Neutrophil (primary cell): ENCODE measurements at regions not wholly inside any gene's neighbourhood (a gene's known extent, or its start where the extent isn't known, plus 50 kb on each side); places are given as distances from the start of the nearest gene placed in this dataset.

Source experiments
- H3K27ac ChIP-seq: fragments of 200-600 bp; sonication (generic); 2 replicates; pipeline ENCODE4 v1.5.1; 2016; ENCODE audit warnings: mild to moderate bottlenecking, moderate library complexity
- H3K27me3 ChIP-seq: fragments of 200-600 bp; sonication (generic); 2 replicates; pipeline ENCODE4 v1.6.0; 2016; ENCODE audit warnings: mild to moderate bottlenecking
- H3K36me3 ChIP-seq: fragments of 200-600 bp; sonication (generic); 2 replicates; pipeline ENCODE4 v1.5.1; 2017
- H3K4me1 ChIP-seq, 2 experiments: fragments of 200-600 bp in 1 of 2; sonication (generic) in 1 of 2; 1 replicate in 1 of 2; 2 replicates in 1 of 2; pipeline versions ENCODE4 v1.5.1 to v1.6.1; 2013 to 2016; ENCODE audit warnings: low read depth in 1 of 2, low read length in 1 of 2, mild to moderate bottlenecking in 1 of 2, moderate library complexity in 1 of 2; ENCODE audit not compliant: control insufficient read depth in 1 of 2, insufficient read depth in 1 of 2
- H3K4me3 ChIP-seq, 2 experiments: fragments of 200-600 bp in 1 of 2; sonication (generic) in 1 of 2; 1 replicate in 1 of 2; 2 replicates in 1 of 2; pipeline ENCODE4 v1.5.1; 2013 to 2016; ENCODE audit warnings: low read depth in 1 of 2, low read length in 1 of 2, mild to moderate bottlenecking in 1 of 2, moderate library complexity in 1 of 2
- H3K9me3 ChIP-seq: fragments of 200-600 bp; sonication (generic); 2 replicates; pipeline ENCODE4 v1.5.1; 2016
- TF ChIP-seq, protein P1 (sequence below): fragments of 200-600 bp; sonication (generic); IDR thresholded peaks from 2 replicates; pipeline ENCODE4 v1.5.1; 2016; ENCODE audit warnings: antibody characterized with exemption

DNA sequence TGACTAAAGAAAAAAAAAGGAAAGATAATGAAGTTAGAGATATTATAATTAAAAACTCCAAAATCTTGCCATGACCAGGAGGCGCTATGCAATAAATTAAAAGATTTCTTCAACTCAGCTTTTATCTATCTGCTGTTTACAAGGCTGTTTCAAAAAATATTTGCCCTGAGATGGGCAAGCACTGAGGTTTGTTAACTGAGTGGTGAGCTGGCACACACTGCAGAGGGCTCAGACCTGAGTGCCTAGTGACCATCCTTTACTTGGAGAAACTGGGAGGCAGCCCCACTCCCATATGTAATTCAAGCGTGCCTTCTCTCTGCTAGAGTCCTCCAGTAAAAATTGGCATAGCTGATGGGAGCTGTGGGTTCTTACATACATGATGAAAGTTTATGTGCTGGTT, 198.7 kb upstream of the TBC1D5 start:
- TF ChIP-seq, protein P1, sequence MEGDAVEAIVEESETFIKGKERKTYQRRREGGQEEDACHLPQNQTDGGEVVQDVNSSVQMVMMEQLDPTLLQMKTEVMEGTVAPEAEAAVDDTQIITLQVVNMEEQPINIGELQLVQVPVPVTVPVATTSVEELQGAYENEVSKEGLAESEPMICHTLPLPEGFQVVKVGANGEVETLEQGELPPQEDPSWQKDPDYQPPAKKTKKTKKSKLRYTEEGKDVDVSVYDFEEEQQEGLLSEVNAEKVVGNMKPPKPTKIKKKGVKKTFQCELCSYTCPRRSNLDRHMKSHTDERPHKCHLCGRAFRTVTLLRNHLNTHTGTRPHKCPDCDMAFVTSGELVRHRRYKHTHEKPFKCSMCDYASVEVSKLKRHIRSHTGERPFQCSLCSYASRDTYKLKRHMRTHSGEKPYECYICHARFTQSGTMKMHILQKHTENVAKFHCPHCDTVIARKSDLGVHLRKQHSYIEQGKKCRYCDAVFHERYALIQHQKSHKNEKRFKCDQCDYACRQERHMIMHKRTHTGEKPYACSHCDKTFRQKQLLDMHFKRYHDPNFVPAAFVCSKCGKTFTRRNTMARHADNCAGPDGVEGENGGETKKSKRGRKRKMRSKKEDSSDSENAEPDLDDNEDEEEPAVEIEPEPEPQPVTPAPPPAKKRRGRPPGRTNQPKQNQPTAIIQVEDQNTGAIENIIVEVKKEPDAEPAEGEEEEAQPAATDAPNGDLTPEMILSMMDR, result no peak
- H3K36me3 ChIP-seq, result no peaks in the 10 kb centered on the region
- no peaks in the 10 kb centered on the region for H3K4me1 ChIP-seq
- no peaks in the 10 kb centered on the region for H3K27me3 ChIP-seq
- H3K9me3 ChIP-seq, result no peaks in the 10 kb centered on the region
- no peak overlapping the region for H3K4me3 ChIP-seq
- no peak overlapping the region for H3K27ac ChIP-seq

DNA sequence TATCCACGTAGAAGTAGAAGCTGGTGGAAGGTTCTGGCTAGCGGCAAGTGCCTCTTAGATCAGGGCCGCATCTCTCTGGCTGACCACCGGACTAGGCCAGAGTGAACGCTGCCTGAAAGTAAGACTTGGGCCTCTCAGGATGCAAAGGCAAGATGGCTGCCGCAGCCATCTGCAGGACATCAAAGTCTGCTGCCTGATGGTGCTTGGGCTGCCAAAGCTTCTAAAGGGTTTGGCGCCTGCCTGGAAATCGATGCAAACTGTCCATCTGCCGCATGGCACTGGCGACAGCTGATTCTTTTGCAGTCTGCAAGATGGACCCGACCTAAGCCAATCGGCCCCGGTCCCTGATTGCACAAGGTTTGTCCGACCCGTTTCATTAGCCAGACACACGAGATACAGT, 196.7 kb upstream of the TBC1D5 start:
- no peaks in the 10 kb centered on the region for H3K9me3 ChIP-seq
- TF ChIP-seq, protein P1, result no peak
- no peaks in the 10 kb centered on the region for H3K36me3 ChIP-seq
- no peak overlapping the region for H3K27ac ChIP-seq
- H3K4me3 ChIP-seq, result no peak overlapping the region
- H3K4me1 ChIP-seq, result no peaks in the 10 kb centered on the region
- H3K27me3 ChIP-seq, result no peaks in the 10 kb centered on the region

DNA sequence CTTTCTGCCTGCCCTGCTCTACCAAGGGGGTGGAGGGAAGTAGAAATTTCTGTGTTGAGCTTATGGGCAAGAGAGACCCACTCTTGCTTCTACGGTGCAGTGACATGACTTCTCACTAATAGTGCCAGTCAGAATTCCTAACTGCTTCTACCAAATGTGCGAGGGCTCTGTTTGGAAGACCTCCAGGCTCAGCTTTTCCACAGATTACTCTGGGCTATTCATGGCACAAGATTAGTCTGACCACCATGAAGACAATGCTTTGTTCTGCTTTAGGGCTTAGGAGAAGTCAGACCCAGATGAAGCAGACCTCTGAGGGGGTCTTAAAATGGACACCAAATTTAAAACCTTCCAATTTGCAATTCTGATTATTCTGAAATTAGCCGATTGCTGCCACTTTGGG, 195.9 kb upstream of the TBC1D5 start:
- TF ChIP-seq, protein P1, result no peak
- Histone ChIP-seq H3K36me3 (no peaks in the 10 kb centered on the region), H3K4me1 (no peaks in the 10 kb centered on the region), H3K4me3 (no peak overlapping the region), H3K27me3 (no peaks in the 10 kb centered on the region), H3K27ac (no peak overlapping the region), H3K9me3 (no peaks in the 10 kb centered on the region)

DNA sequence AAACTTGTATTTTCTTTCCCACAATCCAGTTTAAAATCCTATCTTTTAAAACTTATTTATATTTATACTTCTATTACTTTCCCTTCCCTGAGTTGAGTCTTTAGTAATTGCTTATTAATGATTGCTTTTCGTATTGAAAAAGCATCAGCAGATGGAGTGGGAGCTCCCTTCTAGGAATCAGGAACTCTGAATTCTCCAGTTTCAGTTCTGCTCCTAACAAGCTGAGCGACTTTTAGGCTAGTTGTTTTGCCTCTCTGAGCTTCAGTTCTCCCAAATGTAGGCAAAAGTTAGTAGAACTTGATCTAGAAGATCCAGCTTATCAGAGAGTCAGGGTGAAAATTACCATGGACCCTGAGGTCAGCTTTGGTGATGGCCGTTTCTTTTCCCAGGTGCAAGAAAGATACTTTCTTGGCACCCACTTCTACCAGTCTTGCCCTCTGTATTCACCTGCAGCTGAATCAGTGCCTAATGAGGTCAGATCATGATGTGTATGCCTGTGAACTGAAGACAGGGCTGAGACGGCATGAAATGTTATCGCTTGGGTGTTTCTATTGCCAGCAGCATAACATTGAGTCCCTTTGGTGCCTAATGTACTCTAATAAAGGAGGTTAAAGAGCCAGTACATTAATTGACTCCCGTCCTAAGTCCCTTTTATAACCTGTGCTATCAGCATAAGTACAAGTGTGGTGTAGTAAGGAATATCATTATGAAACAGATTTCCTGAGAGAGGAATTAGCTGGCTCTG, 194.5 kb upstream of the TBC1D5 start:
- Histone ChIP-seq H3K9me3 (no peaks in the 10 kb centered on the region), H3K4me3 (no peak overlapping the region), H3K4me1 (no peaks in the 10 kb centered on the region), H3K27ac (no peak overlapping the region), H3K27me3 (no peaks in the 10 kb centered on the region), H3K36me3 (no peaks in the 10 kb centered on the region)
- TF ChIP-seq, protein P1, result no peak

DNA sequence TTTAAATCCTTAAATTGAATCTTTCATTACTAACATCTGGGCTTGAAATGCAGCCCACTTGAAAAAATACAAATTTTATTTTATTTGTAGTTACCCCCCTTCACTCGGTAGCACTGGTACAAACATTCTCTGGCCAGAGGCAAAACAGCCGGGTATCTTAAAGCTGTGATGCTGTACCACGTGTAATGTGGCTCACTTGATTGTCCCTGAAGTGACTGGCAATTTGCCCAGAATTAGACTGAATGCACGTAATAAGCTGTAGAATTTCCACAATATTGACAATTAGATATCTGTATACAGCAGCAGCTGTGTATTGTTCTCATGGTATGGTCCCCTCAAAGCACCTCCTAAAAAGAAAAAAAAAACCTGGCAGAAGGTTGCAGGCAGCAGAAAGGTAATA, 192.8 kb upstream of the TBC1D5 start:
- H3K4me1 ChIP-seq, result peaks cover 0 to 4% of the 10 kb centered on the region in 2 experiments
- TF ChIP-seq, protein P1, result no peak

More for the DNA sequence above, 192.8 kb upstream of the TBC1D5 start:
- Histone ChIP-seq H3K4me3 (no peak overlapping the region), H3K9me3 (no peaks in the 10 kb centered on the region), H3K27me3 (no peaks in the 10 kb centered on the region), H3K36me3 (no peaks in the 10 kb centered on the region), H3K27ac (no peak overlapping the region)
